GM19023 (cell line): ENCODE measurements at regions not wholly inside any gene's neighbourhood (a gene's known extent, or its start where the extent isn't known, plus 50 kb on each side); places are given as distances from the start of the nearest gene placed in this dataset.

Source experiments
- ATAC-seq: cut with Tn5 transposase; IDR thresholded peaks from one replicate; pipeline ENCODE4 v1.9.1; 2021; ENCODE audit warnings: mild to moderate bottlenecking, moderate library complexity; ENCODE audit not compliant: unreplicated experiment

GRCh38 chr3:19093084-19093483 is 55.2 kb upstream of the KCNH8 start:
- no peak for ATAC-seq

DNA sequence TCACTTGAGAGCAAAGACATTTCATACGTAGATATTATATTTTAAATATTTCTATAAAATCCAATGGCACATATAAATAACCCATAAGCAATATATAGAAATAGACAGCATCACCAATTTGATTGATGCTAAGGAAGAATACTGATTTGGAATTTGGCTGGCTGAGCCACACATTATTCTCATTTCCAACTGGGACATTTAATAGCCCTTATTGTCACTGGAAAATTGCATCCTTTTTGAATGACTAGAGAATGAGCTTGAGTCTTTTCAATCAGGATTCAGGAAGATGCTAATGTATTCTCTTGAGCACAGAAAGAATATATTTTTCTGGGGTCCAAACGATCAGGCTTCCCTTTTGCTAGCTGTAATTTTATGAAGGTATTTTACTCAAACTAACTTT is 70.9 kb upstream of the KCNH8 start:
- no peak for ATAC-seq

DNA sequence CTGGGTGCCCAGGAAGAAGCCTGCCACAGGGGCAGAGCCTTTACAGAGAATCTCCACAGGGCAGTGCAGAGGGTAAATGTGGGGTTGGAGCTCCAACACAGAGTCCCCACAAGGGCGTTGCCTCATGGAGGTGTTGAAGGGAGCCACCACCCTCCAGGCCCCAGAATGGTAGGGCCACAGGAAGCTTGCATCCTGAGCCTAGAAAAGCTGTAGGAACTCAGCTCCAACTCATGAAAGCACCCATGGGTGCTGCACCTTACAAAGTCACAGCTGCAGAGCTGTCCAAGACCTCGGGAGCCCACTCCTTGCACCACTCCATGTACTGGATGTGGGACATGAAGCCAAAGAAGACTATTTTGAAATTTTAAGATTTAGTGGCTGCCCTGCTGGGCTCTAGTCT is 73.3 kb upstream of the KCNH8 start:
- no peak for ATAC-seq

DNA sequence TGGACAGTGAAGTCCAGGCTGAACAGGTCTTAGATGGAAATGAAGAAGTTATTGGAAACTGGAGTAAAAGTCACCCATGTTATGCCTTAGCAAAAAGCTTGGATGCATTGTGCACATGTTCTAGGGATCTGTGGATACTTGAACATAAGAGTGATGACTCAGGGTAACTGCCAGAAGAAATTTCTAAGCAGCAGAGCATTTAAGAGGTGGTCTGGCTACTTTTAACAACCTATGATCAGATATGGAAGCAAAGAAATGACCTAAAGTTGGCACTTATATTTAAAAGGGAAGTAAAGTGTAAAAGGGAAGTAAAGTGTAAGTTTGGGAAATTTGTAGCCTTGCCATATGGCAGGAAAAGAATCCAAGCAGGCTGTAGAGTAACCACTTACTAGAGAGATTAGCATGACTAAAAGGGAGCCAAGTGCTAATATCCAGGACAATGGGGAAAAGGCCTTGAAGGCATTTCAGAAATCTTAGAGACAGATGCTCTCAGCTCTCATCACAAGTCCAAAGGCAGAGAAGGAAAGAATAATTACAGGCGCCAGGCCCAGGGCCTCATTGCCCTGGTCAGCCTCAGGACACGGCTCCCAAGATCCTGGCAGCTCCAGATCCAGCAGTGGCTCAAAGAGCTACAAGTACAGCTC is 73.9 kb upstream of the KCNH8 start:
- no peak for ATAC-seq

DNA sequence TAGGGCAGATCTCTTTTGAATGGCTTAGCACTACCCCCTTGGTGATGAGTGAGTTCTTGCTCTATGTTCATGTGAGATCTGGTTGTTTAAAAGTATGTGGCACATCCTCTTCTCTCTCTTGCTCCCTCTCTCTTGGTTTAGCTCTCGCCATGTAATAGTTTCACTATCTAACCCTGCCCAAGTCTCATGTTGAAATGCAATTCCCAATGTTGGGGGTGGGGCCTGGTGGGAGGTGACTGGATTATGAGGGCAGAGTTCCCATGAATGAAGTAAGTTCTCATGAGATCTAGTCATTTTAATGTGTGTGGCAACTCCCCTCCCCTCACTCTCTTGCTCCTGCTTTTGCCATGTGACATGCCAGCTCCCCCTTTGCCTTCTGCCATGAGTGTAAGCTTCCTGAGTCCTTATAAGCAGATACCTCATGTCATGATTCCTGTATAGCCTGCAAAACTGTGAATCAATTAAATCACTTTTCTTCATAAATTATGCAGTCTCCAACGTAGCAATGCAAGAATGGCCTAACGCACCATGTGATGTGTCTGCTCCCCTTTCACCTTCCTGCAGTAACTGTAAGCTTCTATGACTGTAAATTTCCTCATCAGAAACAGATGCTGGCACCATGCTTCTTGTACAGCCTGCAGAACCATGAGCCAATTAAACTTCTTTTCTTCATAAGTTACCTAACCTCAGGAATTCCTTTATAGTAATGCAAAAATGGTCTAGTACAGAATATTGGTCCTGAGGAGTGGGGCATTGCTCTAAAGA is 74.8 kb upstream of the KCNH8 start:
- ATAC-seq, result no peak

DNA sequence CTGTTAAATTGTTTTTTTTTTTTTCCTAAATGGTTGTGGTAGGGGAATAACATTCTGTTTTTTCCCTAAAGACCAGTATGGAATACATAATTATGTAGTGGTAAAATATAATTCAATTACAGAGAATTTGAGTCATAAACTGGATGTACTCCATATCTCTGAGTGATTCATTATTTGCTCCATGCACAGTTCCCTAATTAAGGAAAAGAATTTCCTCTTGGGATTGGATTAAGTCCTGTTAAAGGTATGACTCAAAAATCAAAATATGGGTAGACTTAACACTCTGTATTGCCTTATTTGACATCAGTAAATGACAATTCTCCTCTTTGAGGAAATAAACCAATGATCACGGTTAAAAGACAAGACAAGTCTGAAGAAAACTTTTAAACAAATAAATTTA is 78.0 kb upstream of the KCNH8 start:
- ATAC-seq, result no peak

- ATAC-seq, result no peak
These were observed 83.3 kb upstream of the KCNH8 start for GRCh38 chr3:19065027-19065426.

DNA sequence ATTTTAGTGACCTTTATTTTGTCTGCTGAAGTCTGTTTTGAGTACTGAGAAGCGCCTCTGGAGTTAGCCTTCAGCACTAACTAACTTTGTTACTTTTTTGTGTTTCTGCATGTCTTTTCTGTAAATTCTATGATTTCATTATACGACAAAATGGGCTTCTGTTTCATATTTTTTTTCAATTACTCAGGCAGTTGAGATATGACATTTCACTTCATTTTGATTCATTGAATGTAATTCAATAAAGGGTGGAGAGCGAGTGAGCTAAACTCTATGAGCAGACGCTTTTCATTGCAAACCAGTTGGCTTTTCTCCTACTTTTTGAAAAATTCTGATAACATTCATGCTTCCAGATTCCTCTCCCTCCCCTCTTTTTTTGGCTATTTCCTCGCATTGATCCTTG is 84.4 kb upstream of the KCNH8 start:
- no peak for ATAC-seq

GRCh38 chr3:19060404-19060803 is 87.9 kb upstream of the KCNH8 start:
- no peak for ATAC-seq

DNA sequence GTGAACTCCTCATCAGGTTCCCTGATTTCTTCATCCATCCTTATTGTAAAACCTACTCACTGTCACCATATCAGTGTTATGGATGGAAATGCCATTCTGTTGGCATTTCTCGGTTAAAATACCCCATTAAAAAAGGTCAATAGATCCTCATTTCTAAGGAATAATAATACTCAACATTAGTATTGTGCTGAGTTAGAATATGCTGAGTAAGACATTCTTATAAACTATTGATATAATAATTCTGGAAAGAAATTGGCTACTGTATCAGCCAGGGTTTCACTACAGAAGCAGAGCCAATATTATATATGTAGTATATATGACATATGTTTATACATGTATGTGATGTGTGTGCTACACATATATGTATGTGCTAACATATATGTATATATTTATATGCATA is 95.4 kb upstream of the KCNH8 start:
- no peak for ATAC-seq

- no peak for ATAC-seq
These were observed 101.9 kb upstream of the KCNH8 start for GRCh38 chr3:19046440-19046839.

- ATAC-seq, result no peak
These were observed 117.8 kb upstream of the KCNH8 start for GRCh38 chr3:19030522-19030839.

GRCh38 chr3:19029837-19030521 is 118.3 kb upstream of the KCNH8 start:
- ATAC-seq, result no peak

GRCh38 chr3:19025441-19025840 is 122.9 kb upstream of the KCNH8 start:
- no peak for ATAC-seq

- ATAC-seq, result no peak
These were observed 125.8 kb upstream of the KCNH8 start for GRCh38 chr3:19022546-19022945.

- ATAC-seq, result no peak
These were observed 131.5 kb upstream of the KCNH8 start for GRCh38 chr3:19016851-19017250.

DNA sequence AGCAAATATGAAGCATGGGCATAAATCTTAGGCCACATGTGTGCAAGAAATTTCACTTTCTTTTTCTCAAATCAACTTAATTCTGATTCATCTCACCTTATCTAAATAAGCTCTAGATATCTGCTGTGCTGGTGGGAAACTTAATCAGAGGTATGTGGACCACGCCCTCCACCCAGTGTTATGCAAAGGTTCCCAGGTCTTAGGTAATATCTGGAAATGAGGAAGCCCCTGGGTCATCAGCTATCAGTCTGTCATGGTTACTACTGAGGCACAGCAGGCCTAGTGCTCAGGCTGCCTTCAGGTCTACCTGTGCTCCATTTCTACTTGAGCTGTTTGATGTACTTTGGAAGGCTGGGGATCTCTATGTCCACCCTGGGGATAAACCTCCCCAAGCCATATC is 134.4 kb upstream of the KCNH8 start:
- ATAC-seq, result no peak

GRCh38 chr3:19012846-19013245 is 135.5 kb upstream of the KCNH8 start:
- no peak for ATAC-seq

GRCh38 chr3:19002606-19003005 is 145.7 kb upstream of the KCNH8 start:
- ATAC-seq, result no peak

GRCh38 chr3:18998069-18998468 is 150.2 kb upstream of the KCNH8 start:
- ATAC-seq, result no peak

DNA sequence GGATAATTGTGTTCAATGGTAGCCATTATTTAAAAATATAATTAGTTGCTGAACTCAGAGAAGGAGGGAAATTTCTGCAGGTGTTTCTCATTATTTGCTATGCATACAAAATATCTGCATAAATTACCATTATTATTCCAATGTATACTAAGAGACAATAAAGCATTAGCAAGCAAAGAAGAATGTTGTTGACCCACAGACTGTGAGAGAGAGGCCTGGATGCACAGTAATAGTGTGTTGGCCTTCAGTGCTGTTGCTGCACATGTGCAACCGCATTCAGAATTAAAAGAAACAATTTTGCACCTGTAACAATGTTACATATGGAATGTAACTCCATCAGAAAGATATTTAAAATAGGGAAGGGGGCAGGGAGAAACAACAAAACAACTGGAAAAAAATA is 155.6 kb upstream of the KCNH8 start:
- ATAC-seq, result no peak

DNA sequence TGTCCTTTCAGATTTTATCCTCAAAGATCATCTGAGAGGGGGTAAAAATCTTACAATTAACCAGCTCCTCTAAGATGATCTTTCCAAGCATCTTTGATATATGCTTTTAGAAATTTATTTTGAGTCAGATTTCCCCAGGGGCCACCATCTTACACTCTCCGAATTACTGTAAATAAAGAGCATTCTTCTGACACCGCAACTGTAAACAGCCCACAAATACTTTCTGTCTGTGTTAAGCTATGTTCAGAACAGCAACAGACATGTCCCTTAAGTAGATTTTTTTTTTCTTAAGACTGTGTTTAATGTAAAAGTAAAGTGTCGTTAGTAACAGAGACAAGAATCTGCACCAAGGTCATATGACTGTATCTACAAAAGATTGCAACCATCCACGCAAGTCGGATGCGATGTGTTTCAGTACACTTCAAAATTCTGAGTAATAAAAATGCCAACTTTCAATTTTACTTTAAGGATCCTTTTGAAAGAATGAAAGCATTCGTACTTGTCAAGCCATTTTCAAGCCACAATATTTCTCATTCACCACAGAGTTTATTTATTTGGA is 159.0 kb upstream of the KCNH8 start:
- ATAC-seq, result no peak
